Left cardiac atrium (tissue), 4 donors: ENCODE measurements at regions not wholly inside any gene's neighbourhood (a gene's known extent, or its start where the extent isn't known, plus 50 kb on each side); places are given as distances from the start of the nearest gene placed in this dataset.

Experiments
- ATAC-seq, 2 donors: fragments of 200-7000 bp; cut with Tn5 transposase; one replicate each; pipeline ENCODE4 v1.9.1; 2020; ENCODE audit warnings: mild to moderate bottlenecking in 2 of 2, moderate library complexity in 2 of 2
- DNase-seq: peaks from one replicate; pipeline ENCODE4 v3.0.0-alpha.2; 2020
- intact Hi-C, 2 donors: fragments of 100-400 bp; cut with DNase I; formaldehyde crosslinking; loops; one replicate each; pipeline versions ENCODE4 v1.14.1 to v1.15.1; 2022 to 2023
- donor health status: DM: no; HTN: yes; CAD: no.
- donor health status: DM: no; HTN: yes; CAD: no; lungs with severe emphysema.
- donor health status: DM: yes; HTN: yes; CAD: no.
- donor health status: Dilated cardiomyopathy.

- DNase-seq (no peak), ATAC-seq (no peak)
- intact Hi-C loops: no loop called here
Observed at GRCh38 chr9:135260221-135261180, 173.0 kb downstream of the OLFM1 start.

DNA sequence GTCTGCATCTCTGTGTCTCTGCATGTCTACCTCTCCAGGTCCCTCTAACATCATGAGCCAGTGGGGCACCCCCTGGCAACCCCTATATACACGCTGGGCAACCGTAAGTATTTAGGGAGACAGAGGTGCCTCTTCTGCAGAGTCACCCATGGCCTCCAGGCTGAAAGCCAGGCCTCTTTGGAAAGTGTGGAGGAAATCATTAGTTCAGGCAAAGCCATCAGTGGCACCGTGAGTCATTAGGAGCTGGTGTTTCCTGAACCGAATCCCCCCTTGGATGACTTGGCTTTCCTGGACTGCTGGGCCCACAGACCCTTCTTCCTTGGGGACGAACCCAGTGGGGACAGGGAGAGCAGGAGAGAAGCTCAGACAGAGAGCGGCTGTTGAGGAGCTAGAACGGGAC lies 174.8 kb downstream of the OLFM1 start:
- intact Hi-C loops: no loop called here
- DNase-seq (no peak), ATAC-seq (no peak)

DNA sequence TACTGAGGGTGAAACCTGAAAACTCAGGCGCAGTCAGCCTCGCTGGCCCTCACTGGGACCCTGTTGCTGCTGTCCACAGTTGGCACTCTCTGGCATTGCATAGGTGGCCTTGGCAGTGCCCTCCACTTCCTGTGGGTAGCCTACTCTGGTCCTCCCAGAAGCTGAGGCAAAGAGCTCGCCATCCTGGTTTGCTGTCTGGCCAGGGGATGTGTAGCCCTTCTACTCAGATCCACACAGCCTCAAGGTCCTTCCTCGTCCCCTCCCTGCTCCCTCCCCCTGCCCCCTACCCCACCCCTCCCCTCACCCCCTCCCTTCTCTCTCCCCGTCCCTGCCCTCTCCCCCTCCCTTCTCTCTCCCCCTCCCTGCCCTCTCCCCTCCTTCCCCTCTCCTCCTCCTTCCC lies 176.0 kb downstream of the OLFM1 start:
- intact Hi-C loops: no loop called here
- no peak for ATAC-seq
- DNase-seq: no peak

DNA sequence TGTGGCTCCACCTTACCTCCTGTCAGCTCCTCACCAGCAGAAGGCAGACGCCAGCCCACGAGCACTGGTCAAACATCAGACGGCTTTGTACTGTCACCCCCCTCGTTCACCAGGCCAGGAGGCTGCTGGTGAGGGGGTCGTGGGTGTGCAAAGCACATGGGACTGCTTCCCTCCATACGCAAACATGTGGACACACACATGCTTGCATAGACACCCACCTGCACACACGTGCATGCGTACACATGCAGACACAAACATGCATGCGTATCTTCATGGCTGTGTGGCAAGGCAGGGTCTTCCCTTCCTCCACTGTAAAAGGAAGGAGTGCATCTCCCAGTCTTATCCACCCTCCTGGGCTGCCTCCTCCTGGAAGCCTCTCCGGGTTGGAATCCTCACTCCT lies 178.5 kb downstream of the OLFM1 start:
- DNase-seq (no peak), ATAC-seq (no peak)
- intact Hi-C loops: no loop called here

DNA sequence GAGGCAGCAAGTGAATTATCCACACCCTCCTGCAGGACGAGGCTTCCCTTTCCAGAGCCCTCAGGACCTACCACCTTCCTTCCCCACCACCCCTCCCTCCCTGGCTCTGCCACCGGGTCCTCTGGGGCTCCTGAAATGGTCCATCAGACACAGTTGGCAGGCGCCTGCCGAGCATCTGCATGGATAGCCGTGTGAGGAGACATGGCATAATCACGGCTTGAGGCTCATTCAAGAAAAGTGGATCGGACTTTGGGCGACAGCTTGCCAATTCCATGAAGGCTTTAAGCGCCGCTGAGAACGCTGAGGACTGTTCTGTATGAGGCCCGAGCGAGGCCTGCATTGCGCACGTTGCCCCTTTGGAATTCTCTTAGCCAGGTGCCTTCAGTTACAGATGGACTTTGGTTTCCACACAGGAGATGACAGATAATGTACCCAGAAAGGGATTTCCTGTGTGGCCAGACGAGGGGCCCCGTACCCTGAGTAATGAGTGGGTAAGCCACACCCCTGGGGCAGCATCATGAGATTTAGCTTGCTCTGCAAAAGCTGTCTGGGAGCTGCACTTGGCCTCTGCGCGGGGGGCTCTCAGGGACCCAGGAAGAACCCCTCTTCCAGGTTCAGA lies 179.8 kb downstream of the OLFM1 start:
- intact Hi-C loops: no loop called here
- DNase-seq: no peak
- no peak for ATAC-seq

GRCh38 chr9:135268031-135268430 lies 180.6 kb downstream of the OLFM1 start:
- ATAC-seq (no peak), DNase-seq (no peak)
- intact Hi-C loops: no loop called here

DNA sequence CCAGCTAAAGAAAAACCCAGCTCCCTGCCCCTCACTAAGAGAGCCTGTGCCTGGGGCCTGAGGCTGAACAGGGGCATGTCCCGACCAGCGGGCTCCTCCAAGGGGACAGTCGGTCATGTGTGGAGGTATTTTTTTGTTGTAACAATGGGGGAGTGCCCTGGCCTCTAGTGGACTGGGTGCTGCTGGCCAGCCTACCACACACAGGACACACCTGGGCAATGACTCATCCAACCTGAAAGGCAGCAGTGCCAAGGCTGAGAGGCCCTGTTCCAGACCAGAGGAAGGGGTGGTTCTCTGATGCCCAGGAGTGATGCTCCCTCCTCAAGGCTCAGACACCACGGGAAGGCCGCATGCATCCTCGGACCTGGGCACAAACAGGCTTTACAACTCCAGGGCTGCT lies 181.5 kb downstream of the OLFM1 start:
- DNase-seq (no peak), ATAC-seq (no peak)
- intact Hi-C loops: no loop called here

DNA sequence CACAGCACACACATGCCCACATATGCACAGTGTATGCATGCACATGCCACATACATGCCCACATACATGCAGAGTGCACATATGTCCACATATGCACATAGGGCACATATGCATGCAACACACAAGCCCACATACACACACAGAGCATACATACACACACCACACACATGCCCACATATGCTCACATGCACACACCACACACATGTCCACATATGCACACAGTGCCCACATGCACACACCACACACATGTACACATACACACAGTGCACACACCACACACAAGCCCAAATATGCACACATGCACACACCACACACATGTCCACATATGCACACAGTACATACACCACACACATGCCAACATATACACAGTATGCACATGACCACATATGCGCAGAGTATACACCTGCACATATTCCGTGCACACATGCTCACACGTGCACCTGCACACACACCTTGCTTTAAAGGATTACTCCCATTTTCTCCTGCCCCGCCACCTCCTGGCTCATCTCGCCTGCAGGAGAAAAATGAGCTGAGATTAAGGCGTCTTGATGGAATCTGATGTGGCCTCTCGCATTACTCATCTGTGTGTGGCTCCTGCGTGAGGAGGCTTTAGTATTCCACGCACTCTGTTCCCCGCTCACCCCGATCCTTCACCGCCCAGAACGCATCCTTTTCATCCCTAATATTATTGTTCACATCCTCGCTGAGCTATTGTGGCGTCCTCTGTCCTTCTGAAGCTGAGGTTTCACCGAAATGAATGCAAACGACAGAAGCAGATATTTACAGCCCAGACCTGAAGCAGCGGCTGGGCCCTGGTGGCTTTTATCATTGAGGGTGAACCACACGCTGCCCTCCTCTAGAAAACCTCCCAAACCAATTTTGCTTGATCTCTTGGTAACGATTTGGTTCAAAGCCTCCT lies 182.7 kb downstream of the OLFM1 start:
- intact Hi-C loops: no loop called here
- DNase-seq: no peak
- no peak for ATAC-seq

- intact Hi-C loops: no loop called here
Observed at GRCh38 chr9:135271425-135271824, 184.0 kb downstream of the OLFM1 start.

GRCh38 chr9:135272608-135273007 lies 185.1 kb downstream of the OLFM1 start:
- DNase-seq: no peak
- no peak for ATAC-seq
- intact Hi-C loops: no loop called here

More at GRCh38 chr9:135271425-135271824, 184.0 kb downstream of the OLFM1 start:
- ATAC-seq: no peak
- DNase-seq: no peak

DNA sequence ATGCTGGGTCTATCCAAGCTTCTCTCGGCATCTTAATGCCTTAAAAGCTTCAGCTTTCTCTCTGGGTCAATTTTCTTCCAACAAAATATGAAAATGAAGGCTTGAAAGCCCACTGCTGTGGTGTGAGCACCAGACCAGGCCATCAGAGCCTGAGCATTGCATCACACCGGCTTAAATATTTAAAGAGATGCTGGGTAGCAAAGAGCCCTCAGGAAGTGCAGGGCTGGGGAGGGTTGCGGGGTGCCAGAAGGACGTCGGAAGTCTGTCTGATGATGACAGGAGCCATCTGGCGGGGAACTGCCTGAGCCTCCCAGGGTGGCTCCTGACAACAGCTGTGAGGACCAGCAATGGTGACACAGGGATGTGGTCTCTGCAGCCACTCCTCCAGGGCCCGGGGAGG lies 185.5 kb downstream of the OLFM1 start:
- ATAC-seq (no peak), DNase-seq (no peak)
- intact Hi-C loops: no loop called here

- no peak for ATAC-seq
- DNase-seq: no peak
- intact Hi-C loops: no loop called here
Observed at GRCh38 chr9:135275163-135275562, 187.7 kb downstream of the OLFM1 start.

DNA sequence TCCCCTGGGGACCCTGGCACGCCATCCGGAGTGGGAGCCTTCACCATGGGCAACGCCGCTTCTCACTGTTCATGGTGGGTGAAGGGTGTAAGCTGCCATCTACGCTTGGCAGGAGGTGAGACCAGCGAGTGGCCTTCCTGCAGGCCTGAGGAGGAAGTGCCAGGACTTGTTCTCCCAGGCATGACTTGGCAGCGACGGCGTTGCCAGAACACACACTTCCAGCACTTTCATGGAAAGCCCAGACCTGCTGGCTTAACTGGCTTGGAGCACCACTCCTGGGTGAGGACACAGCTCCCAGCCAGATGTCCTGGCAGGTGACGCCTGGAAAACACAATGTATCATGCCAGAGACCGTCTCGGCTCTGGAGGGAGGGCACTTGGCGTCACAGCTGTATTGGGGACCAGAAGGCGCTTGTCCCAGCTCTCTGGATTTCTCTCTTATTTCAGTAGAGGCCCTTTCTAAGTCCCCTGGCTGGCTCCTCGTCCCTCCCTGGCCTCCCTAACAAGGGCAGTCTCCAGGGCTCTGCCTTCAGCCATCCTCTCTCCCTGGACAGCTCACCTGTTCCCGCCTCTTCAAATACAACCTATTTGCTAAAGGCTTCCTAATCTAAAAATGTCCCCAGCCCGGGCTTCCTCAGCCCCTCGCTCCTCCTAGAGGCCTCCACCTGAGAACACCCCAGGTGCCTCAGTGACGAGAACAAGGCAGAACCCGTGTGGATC lies 188.3 kb downstream of the OLFM1 start:
- intact Hi-C loops: no loop called here
- DNase-seq (no peak), ATAC-seq (peak in 1 of 2 donors; percentile 46)

- intact Hi-C loops: no loop called here
- no peak for DNase-seq
- no peak for ATAC-seq
Observed at GRCh38 chr9:135277219-135278201, 190.0 kb downstream of the OLFM1 start.

- DNase-seq: no peak
- intact Hi-C loops: no loop called here
- ATAC-seq: no peak
Observed at GRCh38 chr9:135278586-135278985, 191.1 kb downstream of the OLFM1 start.

- ATAC-seq (no peak), DNase-seq (no peak)
- intact Hi-C loops: no loop called here
Observed at GRCh38 chr9:135279385-135279784, 191.9 kb downstream of the OLFM1 start.

GRCh38 chr9:135279834-135280393 lies 192.4 kb downstream of the OLFM1 start:
- DNase-seq (no peak), ATAC-seq (no peak)
- intact Hi-C loops: no loop called here

DNA sequence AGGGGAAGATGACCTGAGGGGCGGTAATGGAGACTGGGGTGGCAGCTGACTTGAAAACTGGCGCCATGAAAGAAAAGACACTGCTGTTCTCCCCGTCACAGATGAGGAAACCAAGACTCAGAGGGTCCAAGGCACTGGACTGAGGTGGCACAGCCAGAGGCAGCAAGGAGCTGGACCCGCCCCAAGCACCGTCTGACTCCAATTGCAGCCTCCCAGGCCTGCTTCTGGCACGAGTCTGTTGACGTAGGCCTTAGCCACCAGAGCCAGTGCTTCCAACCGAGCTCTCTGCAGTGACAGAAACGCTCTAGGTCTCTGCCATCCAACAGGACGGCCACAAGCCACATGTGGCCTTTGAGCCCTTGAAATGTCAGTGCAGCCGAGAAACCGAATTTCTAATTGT lies 193.2 kb downstream of the OLFM1 start:
- DNase-seq: no peak

More for the DNA sequence above, 193.2 kb downstream of the OLFM1 start:
- intact Hi-C loops: no loop called here
- no peak for ATAC-seq
